HEK293 (cell line): ENCODE measurements at regions not wholly inside any gene's neighbourhood (a gene's known extent, or its start where the extent isn't known, plus 50 kb on each side); places are given as distances from the start of the nearest gene placed in this dataset.

Source experiments
- CTCF ChIA-PET: fragments of 350-600 bp; formaldehyde crosslinking; extraction: SDS; loops from one replicate; lab custom pipeline; 2021; ENCODE audit warnings: antibody characterized with exemption; lab: Yijun Ruan, JAX
- POLR2A ChIA-PET: fragments of 300-600 bp; formaldehyde crosslinking; extraction: SDS; loops from one replicate; lab custom pipeline; 2020; ENCODE audit warnings: antibody characterized with exemption, inconsistent platforms; lab: Yijun Ruan, JAX
- H3K27ac ChIP-seq: fragments of 200-500 bp; sonication (Bioruptor generic); 2 replicates; pipeline ENCODE4 v1.5.1; 2014; ENCODE audit warnings: low read depth, low read length, control low read depth, inconsistent platforms; ENCODE audit errors: extremely low read depth
- H3K36me3 ChIP-seq, 2 experiments: fragments of 200-500 bp in 1 of 2; sonication (Bioruptor generic) in 1 of 2; 1 replicate in 1 of 2; 2 replicates in 1 of 2; pipeline ENCODE4 v1.5.1; 2014 to 2017; ENCODE audit warnings: inconsistent platforms in 2 of 2, low read length in 2 of 2; ENCODE audit not compliant: control insufficient read depth in 2 of 2, insufficient read depth in 1 of 2
- H3K4me1 ChIP-seq: fragments of 200-500 bp; sonication (Bioruptor generic); 2 replicates; pipeline ENCODE4 v1.5.1; 2014; ENCODE audit warnings: mild to moderate bottlenecking, low read length, inconsistent platforms; ENCODE audit not compliant: control insufficient read depth, insufficient read depth
- H3K4me3 ChIP-seq: 2 replicates; pipeline ENCODE4 v1.5.1; 2011; ENCODE audit warnings: low read depth, mild to moderate bottlenecking, control low read depth, low read length, moderate library complexity
- H3K9me3 ChIP-seq: fragments of 200-500 bp; sonication (Bioruptor generic); 2 replicates; pipeline ENCODE4 v1.5.1; 2014; ENCODE audit warnings: low read depth, low read length, inconsistent platforms; ENCODE audit not compliant: control insufficient read depth, insufficient read depth
- MYNN ChIP-seq: fragments of 450-650 bp; formaldehyde crosslinking; IDR thresholded peaks from 2 replicates; pipeline ENCODE4 v1.5.1; 2016; ENCODE audit warnings: missing biosample characterization, missing genetic modification characterization, borderline replicate concordance
- SETDB1 ChIP-seq: IDR thresholded peaks from one replicate; pipeline ENCODE4 v1.6.1; 2017; ENCODE audit warnings: mild to moderate bottlenecking, low read length, moderate library complexity, mixed read lengths; ENCODE audit not compliant: insufficient read length
- TRIM28 ChIP-seq: IDR thresholded peaks from 2 replicates; pipeline ENCODE4 v1.6.1; 2011; ENCODE audit warnings: low read length, control low read depth, borderline replicate concordance
- ZEB2 ChIP-seq: fragments of 450-650 bp; formaldehyde crosslinking; IDR thresholded peaks from 2 replicates; pipeline ENCODE4 v1.5.1; 2016; ENCODE audit warnings: missing biosample characterization, missing genetic modification characterization
- ZFP37 ChIP-seq: fragments of 450-650 bp; formaldehyde crosslinking; IDR thresholded peaks from 2 replicates; pipeline ENCODE4 v1.5.1; 2016; ENCODE audit warnings: missing biosample characterization, missing genetic modification characterization
- ZNF140 ChIP-seq: fragments of 450-650 bp; formaldehyde crosslinking; IDR thresholded peaks from 2 replicates; pipeline ENCODE4 v1.5.1; 2016; ENCODE audit warnings: missing biosample characterization, missing genetic modification characterization
- ZNF175 ChIP-seq: fragments of 450-650 bp; formaldehyde crosslinking; IDR thresholded peaks from 2 replicates; pipeline ENCODE4 v1.5.1; 2016; ENCODE audit warnings: missing biosample characterization, missing genetic modification characterization
- ZNF266 ChIP-seq: fragments of 450-650 bp; formaldehyde crosslinking; IDR thresholded peaks from 2 replicates; pipeline ENCODE4 v1.5.1; 2016; ENCODE audit warnings: missing biosample characterization, missing genetic modification characterization, low read depth
- ZNF274 ChIP-seq, 2 experiments: fragments of 200-500 bp in 1 of 2; fragments of 450-650 bp in 1 of 2; sonication (Bioruptor generic) in 1 of 2; formaldehyde crosslinking in 1 of 2; IDR thresholded peaks; 2 replicates each; pipeline versions ENCODE4 v1.5.1 to v1.6.1; 2014 to 2016; ENCODE audit warnings: borderline replicate concordance in 1 of 2, inconsistent platforms in 1 of 2, low read length in 1 of 2, missing biosample characterization in 1 of 2, missing genetic modification characterization in 1 of 2
- ZNF514 ChIP-seq: fragments of 450-650 bp; formaldehyde crosslinking; IDR thresholded peaks from 2 replicates; pipeline ENCODE4 v1.5.1; 2016; ENCODE audit warnings: missing biosample characterization, missing genetic modification characterization
- ZNF529 ChIP-seq: fragments of 450-650 bp; formaldehyde crosslinking; IDR thresholded peaks from 2 replicates; pipeline ENCODE4 v1.5.1; 2017; ENCODE audit warnings: missing genetic modification characterization, missing biosample characterization; ENCODE audit not compliant: insufficient replicate concordance
- ZNF544 ChIP-seq: fragments of 450-650 bp; formaldehyde crosslinking; IDR thresholded peaks from 2 replicates; pipeline ENCODE4 v1.5.0; 2017; ENCODE audit warnings: missing biosample characterization, missing genetic modification characterization
- ZNF571 ChIP-seq: fragments of 450-650 bp; formaldehyde crosslinking; IDR thresholded peaks from 2 replicates; pipeline ENCODE4 v1.5.0; 2017; ENCODE audit warnings: missing biosample characterization, missing genetic modification characterization
- ZSCAN30 ChIP-seq: fragments of 450-650 bp; IDR thresholded peaks from 2 replicates; pipeline ENCODE4 v1.5.1; 2018; ENCODE audit warnings: missing biosample characterization, mild to moderate bottlenecking, missing genetic modification characterization, moderate library complexity
- TF ChIP-seq, protein P1 (sequence below): fragments of 450-650 bp; IDR thresholded peaks from 2 replicates; pipeline ENCODE4 v1.5.1; 2018; ENCODE audit warnings: missing biosample characterization, mild to moderate bottlenecking, missing genetic modification characterization
- TF ChIP-seq, protein P2 (sequence below): fragments of 450-650 bp; formaldehyde crosslinking; IDR thresholded peaks from 2 replicates; pipeline ENCODE4 v1.5.1; 2016; ENCODE audit warnings: missing biosample characterization, missing genetic modification characterization
- TF ChIP-seq, protein P3 (sequence below): fragments of 450-650 bp; formaldehyde crosslinking; IDR thresholded peaks from 2 replicates; pipeline ENCODE4 v1.5.1; 2017; ENCODE audit warnings: missing biosample characterization, missing genetic modification characterization
- TF ChIP-seq, protein P4 (sequence below): fragments of 450-650 bp; formaldehyde crosslinking; conservative IDR thresholded peaks from 2 replicates; pipeline ENCODE4 v1.5.1; 2016; ENCODE audit warnings: low read depth, missing biosample characterization, missing genetic modification characterization

DNA sequence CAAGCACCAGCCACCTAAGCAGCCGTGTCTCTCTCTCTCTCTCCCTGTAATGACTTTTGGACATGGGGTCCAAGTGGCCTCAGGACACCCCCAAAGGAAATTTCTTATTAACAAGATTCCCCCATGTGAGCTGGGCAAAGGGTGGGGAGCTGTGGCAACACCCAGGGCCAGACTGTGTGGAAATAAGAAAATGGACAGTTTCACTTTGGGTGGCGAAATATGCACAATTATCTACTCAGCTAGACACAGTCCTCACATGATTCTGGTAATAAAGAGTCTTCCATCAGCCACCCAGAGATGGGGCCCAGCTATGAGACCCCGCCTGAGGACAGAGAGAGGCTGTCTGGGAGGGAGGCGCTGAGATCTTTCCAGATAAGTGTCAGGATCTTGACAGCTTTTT lies 96.8 kb upstream of the TPM1 start (continued):
- TF ChIP-seq, protein P1, sequence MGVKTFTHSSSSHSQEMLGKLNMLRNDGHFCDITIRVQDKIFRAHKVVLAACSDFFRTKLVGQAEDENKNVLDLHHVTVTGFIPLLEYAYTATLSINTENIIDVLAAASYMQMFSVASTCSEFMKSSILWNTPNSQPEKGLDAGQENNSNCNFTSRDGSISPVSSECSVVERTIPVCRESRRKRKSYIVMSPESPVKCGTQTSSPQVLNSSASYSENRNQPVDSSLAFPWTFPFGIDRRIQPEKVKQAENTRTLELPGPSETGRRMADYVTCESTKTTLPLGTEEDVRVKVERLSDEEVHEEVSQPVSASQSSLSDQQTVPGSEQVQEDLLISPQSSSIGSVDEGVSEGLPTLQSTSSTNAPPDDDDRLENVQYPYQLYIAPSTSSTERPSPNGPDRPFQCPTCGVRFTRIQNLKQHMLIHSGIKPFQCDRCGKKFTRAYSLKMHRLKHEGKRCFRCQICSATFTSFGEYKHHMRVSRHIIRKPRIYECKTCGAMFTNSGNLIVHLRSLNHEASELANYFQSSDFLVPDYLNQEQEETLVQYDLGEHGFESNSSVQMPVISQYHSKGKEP (tag by site-specific recombination), result no peak

DNA sequence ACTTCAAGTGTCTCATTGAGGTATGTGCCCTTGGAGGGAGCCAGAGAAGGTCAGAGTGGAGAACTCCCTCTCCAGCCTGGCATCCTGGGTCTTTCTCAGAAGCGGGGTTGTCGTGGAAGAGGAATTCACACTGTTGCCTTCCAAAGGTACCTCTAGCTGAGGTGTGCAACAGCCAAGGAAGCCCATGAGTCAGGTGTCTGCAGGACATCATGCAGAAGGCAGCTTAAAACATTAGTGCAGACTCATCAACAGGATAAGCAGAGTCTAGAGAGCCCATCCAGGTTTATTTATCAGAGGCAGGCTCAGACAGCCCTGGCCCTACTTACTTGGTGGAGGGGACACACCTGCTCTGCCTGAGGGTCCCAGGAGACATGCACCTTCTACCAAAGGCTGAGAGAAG lies 95.6 kb upstream of the TPM1 start:
- TF ChIP-seq ZNF175 (tag by site-specific recombination) (no peak), MYNN (no peak), ZSCAN30 (tag by site-specific recombination) (no peak), ZNF544 (tag by site-specific recombination) (no peak), ZNF140 (tag by site-specific recombination) (no peak), ZNF514 (no peak), ZEB2 (tag by site-specific recombination) (no peak), ZNF274 (IDR thresholded peaks at IDR 0.05; ENCODE audit: low read length) (no peak), ZNF274 (tag by site-specific recombination; IDR thresholded peaks at IDR 0.05; ENCODE audit: borderline replicate concordance) (no peak), ZNF571 (tag by site-specific recombination) (no peak)
- TF ChIP-seq, protein P2, sequence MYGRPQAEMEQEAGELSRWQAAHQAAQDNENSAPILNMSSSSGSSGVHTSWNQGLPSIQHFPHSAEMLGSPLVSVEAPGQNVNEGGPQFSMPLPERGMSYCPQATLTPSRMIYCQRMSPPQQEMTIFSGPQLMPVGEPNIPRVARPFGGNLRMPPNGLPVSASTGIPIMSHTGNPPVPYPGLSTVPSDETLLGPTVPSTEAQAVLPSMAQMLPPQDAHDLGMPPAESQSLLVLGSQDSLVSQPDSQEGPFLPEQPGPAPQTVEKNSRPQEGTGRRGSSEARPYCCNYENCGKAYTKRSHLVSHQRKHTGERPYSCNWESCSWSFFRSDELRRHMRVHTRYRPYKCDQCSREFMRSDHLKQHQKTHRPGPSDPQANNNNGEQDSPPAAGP (tag by site-specific recombination), result no peak
- Histone ChIP-seq H3K36me3 (no peaks in the 10 kb centered on the region), H3K4me3 (no peak overlapping the region), H3K9me3 (no peaks in the 10 kb centered on the region), H3K27ac (no peak overlapping the region), H3K4me1 (no peaks in the 10 kb centered on the region)
- ChIA-PET POLR2A (no interaction called here), CTCF (no interaction called here)

DNA sequence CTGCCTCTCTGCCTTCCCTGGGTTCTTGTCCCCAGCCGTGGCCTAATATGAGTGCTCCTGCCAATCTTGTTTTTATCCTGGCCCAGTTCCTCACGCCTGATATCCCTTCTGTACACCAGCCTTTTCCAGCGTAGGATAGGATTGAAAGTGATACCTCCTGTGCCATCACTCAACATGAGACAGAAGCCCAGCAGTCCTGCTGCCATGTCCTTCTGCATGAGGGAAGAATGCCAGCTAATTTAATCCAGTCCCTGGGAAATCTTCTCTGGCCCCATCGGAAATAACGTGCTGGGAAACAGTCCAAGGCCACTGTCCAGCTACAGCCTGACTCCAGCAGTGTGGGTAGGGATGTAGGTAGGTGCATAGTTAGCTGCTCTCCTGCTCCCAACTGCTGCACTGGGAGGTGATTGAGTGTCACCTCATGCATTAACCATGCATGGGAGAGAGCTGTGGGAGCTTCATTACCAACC lies 92.0 kb upstream of the TPM1 start:
- H3K4me3 ChIP-seq, result no peak overlapping the region
- POLR2A ChIA-PET, result no interaction called here
- H3K4me1 ChIP-seq, result no peaks in the 10 kb centered on the region
- CTCF ChIA-PET, result interaction anchor here (0.7 kb wide), 1 partner anchor 12 kb away, joined by 3 read pairs; no protein-coding TSS in a partner anchor
- H3K9me3 ChIP-seq, result no peaks in the 10 kb centered on the region
- no peak overlapping the region for H3K27ac ChIP-seq
- H3K36me3 ChIP-seq, result no peaks in the 10 kb centered on the region
- TF ChIP-seq TRIM28 (no peak), SETDB1 (no peak), ZNF266 (tag by site-specific recombination) (no peak)
- TF ChIP-seq, protein P3, sequence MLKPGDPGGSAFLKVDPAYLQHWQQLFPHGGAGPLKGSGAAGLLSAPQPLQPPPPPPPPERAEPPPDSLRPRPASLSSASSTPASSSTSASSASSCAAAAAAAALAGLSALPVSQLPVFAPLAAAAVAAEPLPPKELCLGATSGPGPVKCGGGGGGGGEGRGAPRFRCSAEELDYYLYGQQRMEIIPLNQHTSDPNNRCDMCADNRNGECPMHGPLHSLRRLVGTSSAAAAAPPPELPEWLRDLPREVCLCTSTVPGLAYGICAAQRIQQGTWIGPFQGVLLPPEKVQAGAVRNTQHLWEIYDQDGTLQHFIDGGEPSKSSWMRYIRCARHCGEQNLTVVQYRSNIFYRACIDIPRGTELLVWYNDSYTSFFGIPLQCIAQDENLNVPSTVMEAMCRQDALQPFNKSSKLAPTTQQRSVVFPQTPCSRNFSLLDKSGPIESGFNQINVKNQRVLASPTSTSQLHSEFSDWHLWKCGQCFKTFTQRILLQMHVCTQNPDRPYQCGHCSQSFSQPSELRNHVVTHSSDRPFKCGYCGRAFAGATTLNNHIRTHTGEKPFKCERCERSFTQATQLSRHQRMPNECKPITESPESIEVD (tag by site-specific recombination), result no peak

DNA sequence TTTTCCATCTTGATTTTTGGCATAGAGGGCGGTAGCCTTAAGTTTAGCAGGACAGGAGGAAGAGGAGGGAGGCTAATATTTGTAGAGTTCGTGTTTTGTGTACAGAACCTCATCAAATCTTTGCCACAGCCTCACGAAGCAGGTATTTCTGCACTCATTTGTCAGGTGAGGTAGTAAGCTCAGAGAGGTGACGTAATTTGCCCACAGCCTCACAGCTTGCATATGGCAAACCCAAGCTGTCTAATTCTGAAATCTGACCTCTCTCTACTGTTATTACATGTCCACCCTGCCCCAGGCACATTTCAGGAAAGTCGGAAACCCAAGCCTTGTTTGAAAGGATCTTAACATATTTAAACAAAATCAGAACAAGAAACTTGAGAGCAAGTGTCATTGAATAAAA lies 91.1 kb upstream of the TPM1 start:
- ChIA-PET CTCF (interaction anchor here (0.7 kb wide), 1 partner anchor 20 kb away, joined by 9 read pairs; no protein-coding TSS in a partner anchor), POLR2A (no interaction called here)
- TF ChIP-seq ZNF529 (no peak), ZFP37 (tag by site-specific recombination) (no peak)
- TF ChIP-seq, protein P4, sequence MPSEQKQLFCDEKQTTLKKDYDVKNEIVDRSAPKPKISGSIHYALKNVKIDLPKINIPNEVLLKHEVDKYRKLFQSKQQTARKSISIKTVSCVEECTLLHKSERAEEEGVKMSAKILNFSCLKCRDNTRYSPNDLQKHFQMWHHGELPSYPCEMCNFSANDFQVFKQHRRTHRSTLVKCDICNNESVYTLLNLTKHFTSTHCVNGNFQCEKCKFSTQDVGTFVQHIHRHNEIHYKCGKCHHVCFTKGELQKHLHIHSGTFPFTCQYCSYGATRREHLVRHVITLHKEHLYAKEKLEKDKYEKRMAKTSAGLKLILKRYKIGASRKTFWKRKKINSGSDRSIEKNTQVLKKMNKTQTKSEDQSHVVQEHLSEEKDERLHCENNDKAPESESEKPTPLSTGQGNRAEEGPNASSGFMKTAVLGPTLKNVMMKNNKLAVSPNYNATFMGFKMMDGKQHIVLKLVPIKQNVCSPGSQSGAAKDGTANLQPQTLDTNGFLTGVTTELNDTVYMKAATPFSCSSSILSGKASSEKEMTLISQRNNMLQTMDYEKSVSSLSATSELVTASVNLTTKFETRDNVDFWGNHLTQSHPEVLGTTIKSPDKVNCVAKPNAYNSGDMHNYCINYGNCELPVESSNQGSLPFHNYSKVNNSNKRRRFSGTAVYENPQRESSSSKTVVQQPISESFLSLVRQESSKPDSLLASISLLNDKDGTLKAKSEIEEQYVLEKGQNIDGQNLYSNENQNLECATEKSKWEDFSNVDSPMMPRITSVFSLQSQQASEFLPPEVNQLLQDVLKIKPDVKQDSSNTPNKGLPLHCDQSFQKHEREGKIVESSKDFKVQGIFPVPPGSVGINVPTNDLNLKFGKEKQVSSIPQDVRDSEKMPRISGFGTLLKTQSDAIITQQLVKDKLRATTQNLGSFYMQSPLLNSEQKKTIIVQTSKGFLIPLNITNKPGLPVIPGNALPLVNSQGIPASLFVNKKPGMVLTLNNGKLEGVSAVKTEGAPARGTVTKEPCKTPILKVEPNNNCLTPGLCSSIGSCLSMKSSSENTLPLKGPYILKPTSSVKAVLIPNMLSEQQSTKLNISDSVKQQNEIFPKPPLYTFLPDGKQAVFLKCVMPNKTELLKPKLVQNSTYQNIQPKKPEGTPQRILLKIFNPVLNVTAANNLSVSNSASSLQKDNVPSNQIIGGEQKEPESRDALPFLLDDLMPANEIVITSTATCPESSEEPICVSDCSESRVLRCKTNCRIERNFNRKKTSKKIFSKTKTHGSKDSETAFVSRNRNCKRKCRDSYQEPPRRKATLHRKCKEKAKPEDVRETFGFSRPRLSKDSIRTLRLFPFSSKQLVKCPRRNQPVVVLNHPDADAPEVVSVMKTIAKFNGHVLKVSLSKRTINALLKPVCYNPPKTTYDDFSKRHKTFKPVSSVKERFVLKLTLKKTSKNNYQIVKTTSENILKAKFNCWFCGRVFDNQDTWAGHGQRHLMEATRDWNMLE (tag by site-specific recombination), result no peak

More for the DNA sequence above, 91.1 kb upstream of the TPM1 start:
- no peaks in the 10 kb centered on the region for H3K36me3 ChIP-seq
- no peaks in the 10 kb centered on the region for H3K4me1 ChIP-seq
- no peak overlapping the region for H3K27ac ChIP-seq
- no peaks in the 10 kb centered on the region for H3K9me3 ChIP-seq
- no peak overlapping the region for H3K4me3 ChIP-seq
